HG03196 (cell line): ENCODE measurements at regions not wholly inside any gene's neighbourhood (a gene's known extent, or its start where the extent isn't known, plus 50 kb on each side); places are given as distances from the start of the nearest gene placed in this dataset.
"Not testable (repeated sequence)": the region's sequence is repeated elsewhere in the genome, so short reads cannot be mapped to it uniquely, and the experiment has no call there.

Experiments
- ATAC-seq: cut with Tn5 transposase; IDR thresholded peaks from one replicate; pipeline ENCODE4 v1.9.1; 2021; ENCODE audit not compliant: unreplicated experiment

DNA sequence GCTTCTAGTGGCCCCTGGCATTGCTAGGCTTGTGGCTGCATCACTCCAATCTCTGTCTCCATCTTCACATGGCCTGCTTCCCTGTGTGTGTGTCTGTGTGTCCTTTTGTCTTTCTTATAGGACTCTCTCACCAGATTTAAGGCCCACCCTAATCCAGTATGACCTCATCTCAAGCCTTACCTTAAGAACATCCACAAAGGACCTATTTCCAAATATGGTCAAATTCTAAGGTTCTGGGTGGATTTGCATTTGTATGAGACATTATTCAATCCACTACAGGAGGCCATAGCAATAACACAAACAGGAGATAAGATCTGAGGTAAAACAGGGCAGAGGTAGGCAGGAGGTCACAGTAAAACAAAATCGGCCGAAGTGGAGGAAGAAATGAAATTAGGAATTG, 375.9 kb downstream of the BTG1 start:
- ATAC-seq: no peak

DNA sequence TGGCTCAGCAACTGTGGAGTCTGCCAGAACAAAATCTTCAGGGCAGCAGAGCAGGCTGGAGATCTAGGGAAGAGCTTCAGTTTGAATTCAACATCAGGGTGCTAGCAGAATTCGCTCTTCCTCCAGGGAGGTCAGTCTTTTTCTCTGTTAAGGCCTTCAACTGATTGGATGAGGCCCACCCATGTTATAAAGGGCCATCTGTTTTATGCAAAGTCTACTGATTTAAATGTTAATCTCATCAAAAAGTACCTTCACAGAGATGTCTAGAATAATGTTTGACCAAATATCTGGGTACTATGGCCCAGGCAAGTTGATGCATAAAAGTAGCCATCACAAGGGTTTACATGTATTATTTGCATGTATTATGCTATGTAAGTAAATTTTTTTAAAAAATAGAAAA, 378.4 kb downstream of the BTG1 start:
- no peak for ATAC-seq

DNA sequence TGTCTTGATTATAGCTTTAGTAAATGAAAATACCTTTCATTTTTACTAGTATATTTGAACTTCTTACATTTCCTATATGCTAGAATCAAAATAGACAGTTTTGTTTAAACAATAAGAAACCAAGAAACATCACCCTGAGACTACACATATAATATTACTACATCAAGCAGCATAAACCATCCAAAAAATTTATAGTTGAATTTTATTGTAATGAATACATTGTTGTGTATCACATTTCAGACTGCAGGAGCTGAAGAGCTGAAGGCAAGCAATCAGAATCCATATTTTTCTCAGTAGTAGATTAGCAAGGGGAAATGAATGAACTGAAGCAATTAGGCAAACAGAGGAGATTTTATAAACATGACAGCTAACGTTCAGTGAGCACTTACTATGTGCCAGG, 379.2 kb downstream of the BTG1 start:
- no peak for ATAC-seq

DNA sequence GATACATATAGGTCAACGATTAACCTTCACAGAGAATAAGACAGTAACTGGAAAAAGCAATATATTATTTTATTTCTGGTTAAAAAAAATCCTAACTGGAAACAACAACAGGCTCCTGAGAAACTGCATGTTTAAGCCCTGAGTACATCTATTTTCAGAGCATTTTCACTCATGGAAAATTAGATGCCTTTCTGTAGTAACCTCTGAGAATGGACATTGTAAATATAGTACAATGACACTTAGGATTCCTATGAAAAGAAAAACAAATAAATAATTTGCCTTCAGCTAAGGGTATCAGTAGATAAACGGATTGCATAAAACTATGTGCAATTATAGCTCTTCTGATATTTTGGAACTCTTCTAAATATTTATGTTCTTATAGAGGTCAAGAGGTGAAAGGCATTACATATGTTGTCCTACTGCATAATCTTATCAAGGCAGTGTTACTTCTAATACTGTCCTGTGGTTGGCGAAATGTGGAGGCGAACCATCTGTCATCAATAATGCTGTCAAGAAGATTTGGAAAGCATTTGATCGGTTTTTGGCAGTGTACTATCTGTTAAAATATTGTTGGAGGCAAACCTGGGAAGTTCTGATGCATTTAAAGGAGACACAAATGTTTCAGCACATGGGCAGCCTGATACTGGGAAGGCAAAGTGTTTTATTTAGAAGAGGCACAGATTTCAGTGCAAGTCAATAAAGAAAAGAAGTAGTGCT, 381.8 kb downstream of the BTG1 start:
- ATAC-seq: no peak

DNA sequence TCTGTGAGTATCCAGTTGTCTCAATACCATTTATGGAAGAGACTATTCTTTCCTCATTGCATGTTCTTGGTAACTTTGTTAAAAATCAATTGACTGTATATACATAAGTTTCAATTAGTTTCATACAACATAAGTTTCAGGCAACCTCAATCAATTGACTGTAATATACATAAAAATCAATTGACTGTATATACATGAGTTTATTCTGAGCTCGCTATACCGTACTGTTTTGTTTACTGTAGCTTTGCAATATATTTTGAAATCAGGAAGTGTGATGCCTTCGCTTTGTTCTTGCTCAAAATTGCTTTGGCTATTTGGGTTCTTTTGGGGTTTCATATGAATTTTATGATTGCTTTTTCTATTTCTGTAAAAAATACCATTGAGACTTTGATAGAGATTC, 392.0 kb downstream of the BTG1 start:
- ATAC-seq: no peak

DNA sequence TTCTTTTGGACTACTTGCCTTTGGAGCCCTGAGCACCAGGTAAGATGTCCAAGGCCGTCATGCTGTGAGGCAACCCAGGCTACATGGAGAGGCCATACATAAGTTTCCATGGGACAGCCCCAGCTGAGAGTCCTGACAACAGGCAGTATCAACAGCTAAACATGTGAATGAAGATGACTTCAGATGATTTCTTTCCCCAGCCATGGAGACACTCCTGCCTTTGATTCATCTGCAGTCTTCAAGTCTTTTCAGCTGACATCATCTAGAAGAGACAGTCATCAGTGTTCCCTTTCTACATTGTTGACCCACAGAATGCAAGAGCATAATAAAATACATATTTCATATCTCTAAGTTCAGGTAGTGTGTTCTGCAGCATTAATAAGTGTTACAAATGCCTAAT, 398.7 kb downstream of the BTG1 start:
- ATAC-seq: no peak

DNA sequence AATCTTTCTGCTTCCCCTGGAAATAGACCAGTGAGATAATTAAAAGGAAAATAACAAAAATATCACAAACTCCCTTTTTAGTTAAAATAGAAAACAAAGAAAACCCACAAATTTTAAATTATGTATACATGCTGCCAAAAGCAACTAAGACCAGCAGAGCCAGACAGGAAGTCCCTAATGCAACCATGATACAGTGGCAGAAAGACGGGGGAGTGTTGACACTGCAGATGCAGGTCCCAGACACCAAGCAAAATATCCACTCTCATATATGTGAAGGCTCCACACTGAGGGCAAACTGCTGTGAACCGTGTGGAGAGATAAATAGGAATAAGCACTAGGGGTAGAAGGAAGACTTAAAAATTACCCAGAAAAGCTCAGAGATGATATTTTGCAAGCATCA, 401.0 kb downstream of the BTG1 start:
- no peak for ATAC-seq

DNA sequence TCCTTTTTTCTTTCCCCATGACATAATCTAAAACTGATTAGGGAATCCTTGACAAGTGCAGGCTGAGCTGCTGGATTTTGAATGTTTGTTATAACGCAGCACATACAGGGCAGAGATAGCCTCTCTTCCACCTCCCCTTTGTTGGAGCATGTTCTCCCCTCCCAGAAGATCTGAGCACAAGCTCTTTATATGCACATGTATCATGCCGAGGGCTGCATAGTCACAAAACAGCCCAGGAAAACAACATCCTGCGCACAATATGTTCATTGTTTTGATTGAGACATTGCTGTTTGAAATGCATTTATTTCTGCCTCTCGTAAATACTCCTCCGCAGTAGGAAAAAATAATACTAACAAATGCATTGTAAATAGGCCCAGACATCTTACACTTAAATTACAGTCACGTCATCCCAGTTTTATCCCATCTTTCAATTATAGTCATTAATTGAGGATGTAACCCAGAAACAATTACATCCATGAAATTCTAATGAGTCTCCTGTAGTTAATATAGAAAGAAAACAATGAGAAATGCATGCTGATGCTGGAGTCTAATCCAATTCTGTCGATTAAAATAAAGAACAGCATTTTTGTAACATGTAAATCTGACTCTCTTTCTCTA, 401.8 kb downstream of the BTG1 start:
- ATAC-seq: no peak

DNA sequence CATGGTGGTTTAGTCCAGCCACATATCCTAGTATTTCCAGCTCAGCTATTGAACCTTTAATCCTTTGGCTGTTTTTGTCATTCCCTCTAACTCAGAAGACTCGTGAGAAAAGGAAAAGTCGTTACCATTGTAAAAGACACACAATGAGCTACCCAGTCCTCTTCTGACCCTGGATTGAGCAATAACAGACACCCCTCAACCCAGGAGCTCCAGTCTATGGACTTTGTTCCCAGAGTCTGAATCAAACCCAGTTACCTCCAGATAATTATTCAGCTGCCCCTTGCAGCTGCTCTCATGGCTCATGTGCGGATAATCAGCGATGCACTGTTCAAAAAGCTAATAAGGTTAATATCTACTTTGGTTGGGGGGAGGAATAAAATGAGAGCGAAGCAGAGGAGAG, 402.4 kb downstream of the BTG1 start:
- no peak for ATAC-seq

DNA sequence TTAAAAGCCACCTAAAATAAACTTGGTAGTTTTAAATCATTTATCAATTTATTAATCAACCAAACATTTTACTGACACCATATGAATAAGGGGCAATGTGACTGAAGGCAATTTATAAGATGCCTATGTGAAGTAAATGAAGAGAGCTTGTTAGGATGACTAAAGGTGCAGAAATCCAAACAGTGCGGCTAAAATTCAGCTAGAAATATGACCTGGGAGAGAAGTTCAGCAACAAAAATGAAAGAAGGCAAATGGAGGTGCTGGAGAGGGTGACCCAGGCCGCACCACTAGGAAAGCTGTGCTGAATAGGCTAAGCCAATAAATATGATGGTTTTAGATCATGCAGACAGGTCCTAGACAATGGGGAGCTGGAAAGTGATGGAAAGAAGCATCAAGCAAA, 403.7 kb downstream of the BTG1 start:
- no peak for ATAC-seq

DNA sequence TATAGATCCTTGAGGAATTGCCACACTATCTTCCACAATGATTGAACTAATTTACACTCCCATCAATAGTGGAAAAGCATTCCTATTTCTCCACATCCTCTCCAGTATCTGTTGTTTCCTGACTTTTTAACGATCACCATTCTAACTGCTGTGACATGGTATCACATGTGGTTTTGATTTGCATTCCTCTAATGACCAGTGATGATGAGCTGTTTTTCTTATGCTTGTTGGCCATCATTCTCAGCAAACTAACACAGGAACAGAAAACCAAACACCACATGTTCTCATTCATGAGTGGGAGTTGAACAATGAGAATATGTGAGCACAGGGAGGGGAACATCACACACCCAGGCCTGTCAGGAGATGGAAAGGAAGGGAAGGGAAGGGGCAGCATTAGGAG, 411.8 kb downstream of the BTG1 start:
- ATAC-seq: not testable (repeated sequence)

DNA sequence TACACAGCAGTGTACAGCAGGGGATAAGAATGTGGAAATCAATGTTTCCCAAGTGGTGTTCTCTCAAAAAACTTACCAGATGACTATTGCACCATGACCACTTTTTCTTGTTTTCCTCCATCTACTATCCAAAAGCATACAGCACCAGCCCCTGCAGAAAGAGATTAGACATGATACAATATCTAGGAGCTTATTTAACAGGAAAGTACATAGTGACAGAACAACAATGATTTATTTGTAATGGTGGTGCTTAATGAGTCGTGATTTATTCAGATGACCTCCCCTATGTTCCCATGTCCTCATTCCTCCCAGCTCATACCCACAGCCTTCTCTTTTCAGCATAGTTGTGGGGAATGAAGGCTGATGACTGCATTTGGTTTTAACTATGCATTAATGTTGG, 413.6 kb downstream of the BTG1 start:
- no peak for ATAC-seq

DNA sequence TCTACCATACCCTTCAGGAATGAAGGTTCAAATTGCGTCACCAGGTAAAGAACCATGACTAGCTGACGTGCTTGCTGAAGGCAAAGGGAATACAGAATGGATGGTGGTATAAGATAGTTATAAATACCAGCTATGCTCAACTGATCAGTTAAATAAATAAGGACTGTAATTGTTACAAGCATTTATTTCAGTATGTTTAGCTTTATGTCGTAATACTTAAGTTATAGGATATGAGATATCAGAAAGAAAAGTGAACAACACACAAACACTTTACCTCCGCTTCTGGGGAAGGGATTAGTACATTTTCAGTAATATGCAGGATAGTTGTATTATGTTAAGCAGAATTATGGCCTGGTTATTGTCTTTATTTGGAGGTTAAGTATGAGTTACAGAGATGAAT, 416.1 kb downstream of the BTG1 start:
- no peak for ATAC-seq

DNA sequence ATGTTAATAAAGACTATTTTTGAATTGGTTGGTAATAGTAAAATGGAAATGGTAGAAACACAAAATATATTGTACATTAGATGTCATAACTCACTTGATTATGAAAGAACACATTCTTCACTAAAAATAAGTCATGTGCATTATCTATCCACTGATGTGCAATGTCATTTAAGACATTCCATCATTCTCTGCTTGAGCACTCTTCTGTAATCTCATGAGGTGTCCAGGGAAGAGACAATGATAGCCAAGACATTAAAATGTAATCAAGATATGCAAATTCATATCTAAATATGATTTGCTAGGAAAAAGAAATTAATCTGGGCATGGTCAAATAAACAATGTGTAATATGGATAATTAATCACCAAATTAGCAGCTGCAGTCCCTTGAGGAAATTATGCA, 422.5 kb downstream of the BTG1 start:
- no peak for ATAC-seq

DNA sequence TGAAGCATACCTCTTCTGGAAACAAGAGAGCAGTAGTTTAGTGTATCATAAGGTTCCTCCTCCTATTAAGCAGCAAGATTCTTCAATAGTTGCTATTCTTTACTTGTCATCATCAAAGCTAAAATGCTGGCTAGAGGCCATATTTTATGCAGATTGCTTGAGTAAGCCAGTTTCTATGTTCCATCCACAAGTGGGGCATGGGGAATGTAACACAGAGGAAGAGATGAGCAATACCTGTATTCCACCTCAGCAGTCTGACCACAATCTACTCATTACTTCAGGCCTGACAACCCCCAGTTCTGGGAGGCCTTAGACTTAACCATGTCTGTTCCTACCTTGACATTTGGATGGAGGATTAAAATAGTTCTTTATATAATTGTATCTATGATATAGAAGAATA, 423.6 kb downstream of the BTG1 start:
- no peak for ATAC-seq

DNA sequence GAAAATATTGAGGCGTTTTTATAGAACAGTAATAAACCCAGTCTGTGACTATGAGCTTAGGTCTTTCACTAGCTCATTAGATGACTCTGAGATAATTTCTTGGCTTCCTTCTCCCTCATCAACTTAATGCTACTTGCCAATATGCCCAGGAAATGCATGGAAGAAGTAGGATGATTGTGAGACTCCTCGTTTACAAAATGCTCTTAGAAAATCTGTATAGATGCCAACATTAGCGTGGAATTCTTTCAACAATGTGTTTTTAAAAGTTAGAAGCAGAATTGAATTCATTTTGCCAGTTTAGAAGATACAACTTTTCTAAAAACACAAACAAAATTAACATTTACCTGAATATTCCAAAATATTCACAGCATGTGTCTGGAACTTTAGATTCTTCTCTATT, 424.6 kb downstream of the BTG1 start:
- no peak for ATAC-seq

DNA sequence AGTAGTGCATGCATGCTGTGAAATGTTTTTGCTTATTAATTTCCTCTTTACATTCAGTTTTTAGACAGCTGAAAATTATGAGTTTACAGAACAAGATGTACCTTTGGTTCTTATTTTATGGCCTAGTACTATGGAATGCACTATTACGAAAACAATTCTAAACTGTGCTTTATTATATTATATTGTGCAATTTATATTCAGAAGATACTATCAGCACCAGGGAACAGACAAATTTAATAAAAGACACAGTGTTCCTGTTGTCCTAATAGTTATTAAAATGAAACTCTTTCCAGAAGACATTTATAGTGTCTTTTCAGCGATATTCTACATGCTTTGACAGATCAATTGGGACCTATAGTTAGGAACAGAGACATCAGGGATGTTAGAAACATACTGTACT, 427.3 kb downstream of the BTG1 start:
- ATAC-seq: no peak

DNA sequence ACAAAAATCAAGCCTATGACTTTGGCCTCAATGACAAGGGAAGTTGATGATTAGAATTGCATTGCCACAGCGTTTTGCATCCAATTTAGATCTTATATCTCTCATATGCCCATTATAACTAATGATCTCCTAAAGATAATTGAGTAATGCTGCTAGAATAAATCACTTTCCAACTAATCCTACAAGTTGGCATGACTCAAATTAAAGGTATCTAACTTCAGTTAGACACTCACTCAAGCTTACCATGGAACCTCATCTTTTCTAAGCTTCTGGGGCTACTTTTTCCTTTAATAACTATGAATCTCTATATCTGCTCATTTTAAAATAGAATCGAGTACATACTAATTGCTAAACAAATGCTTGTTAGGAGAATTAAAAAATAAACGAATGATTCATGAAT, 427.8 kb downstream of the BTG1 start:
- ATAC-seq: no peak

DNA sequence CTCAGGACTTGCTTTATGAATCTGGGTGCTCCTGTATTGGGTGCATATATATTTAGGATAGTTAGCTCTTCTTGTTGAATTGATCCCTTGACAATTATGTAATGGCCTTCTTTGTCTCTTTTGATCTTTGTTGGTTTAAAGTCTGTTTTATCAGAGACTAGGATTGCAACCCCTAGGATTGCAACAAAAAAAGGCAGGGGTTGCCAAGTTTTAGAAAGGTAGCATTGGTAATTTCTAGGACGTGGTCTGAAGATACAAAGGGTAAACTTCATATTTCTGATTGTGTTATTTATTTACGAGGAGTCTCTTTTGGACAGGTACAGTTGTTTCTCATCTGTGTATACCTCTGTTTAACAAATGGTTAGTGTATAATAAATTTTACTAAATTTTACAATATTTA, 433.7 kb downstream of the BTG1 start:
- ATAC-seq: not testable (repeated sequence)

DNA sequence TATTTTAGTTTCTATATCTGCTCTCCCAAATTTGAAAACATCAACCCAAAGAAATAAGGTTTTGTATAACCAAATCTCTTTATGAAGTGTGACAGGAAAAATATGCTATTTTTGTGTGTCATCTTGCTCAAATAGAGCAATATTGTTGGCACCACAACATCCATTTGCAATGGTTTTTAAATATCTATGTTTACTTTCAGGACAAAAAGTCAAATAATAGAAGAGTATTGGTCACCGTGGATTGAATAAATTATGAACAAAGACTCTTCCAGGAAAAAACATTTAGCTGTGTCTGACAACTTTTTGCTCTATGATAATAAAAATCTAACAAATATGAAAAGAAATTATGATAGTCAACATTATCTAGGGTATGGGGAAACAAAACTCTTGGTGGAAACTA, 439.2 kb downstream of the BTG1 start:
- ATAC-seq: no peak

DNA sequence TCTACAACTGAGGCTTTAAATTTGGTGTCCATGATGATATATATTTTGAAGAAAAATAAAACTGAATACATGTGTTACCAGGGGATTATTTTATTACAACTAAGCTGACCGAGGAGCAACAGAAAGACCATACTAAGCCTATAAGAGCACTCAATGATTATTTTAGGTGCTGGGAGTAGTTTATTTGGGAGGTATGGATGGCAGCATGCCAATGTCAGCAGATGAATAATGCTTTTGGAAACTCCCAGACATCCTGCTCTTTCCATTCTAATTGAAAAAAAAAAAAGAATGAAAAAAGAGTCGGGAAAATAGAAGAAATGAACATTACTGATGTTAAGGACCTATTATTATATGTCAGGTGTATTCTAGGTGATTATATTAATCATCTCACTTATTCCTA, 441.2 kb downstream of the BTG1 start:
- ATAC-seq: no peak

DNA sequence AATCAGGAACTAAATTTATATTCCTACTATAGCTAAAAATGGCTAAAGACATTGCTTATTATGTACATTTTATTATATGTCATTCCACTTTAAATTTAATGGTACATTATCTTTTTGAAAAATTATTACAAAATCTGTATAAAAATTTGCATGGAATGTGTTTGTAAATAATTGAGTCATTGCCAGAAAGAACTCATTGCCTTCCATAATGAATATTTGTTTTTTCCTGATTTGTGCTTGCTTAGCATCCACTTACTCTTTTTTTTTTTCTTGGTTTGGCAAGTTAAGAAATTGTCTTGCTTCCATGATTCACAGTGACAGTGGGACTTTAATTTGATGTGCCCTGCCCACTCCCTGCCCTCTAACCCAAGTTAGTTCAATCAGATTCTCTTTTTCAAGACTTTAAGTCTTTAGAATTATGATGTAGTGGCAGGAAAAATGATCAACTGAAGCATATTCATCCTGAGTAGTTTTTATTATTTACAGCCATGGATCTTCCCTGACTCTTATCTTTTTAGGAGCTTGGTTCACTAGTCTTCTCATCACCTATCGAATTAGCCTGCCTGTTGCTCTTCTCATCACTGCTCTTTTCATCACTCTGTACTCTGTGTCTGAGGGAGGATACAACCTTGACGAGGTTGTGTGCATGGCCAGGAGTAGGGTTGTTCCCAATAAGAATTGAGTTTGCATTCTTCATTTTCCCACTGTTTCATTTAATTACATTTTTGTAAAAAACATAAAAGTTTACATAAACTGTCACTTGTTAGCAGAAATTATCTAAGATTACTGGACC, 442.0 kb downstream of the BTG1 start:
- no peak for ATAC-seq
